ENCODE measurements at regions not wholly inside any gene's neighbourhood (a gene's known extent, or its start where the extent isn't known, plus 50 kb on each side); places are given as distances from the start of the nearest gene placed in this dataset.

DNA sequence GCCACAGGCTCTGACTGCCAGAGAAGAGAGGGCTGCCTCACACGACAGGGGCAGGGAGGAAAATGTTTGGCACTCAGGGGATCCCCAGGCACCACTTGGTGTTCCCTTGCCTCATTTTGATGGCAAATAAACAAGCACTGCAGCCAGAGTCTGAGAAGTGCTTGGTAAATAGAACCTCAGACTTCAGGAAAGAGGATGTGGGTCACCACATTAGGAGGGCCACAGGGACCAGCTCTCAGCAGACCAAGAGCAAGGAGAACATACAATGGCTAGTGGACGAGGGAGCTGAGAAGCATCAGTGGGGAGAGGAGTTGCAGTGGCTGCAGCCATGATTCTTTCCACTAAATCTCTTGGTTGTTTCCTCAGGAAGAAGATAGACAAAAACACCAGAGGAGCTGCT lies 413.9 kb downstream of the GADD45G start:
- TF ChIP-seq, protein P1, sequence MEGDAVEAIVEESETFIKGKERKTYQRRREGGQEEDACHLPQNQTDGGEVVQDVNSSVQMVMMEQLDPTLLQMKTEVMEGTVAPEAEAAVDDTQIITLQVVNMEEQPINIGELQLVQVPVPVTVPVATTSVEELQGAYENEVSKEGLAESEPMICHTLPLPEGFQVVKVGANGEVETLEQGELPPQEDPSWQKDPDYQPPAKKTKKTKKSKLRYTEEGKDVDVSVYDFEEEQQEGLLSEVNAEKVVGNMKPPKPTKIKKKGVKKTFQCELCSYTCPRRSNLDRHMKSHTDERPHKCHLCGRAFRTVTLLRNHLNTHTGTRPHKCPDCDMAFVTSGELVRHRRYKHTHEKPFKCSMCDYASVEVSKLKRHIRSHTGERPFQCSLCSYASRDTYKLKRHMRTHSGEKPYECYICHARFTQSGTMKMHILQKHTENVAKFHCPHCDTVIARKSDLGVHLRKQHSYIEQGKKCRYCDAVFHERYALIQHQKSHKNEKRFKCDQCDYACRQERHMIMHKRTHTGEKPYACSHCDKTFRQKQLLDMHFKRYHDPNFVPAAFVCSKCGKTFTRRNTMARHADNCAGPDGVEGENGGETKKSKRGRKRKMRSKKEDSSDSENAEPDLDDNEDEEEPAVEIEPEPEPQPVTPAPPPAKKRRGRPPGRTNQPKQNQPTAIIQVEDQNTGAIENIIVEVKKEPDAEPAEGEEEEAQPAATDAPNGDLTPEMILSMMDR (IDR thresholded peaks at IDR 0.05): no peak
- TF ChIP-seq POLR2A (IDR thresholded peaks at IDR 0.05): no peak
- no peak for TF ChIP-seq POLR2AphosphoS5 (IDR thresholded peaks at IDR 0.05)

Data from breast epithelium (tissue), 3 donors.